T-helper 1 cell (primary cell): ENCODE measurements at regions not wholly inside any gene's neighbourhood (a gene's known extent, or its start where the extent isn't known, plus 50 kb on each side); places are given as distances from the start of the nearest gene placed in this dataset.
"Not testable (repeated sequence)": the region's sequence is repeated elsewhere in the genome, so short reads cannot be mapped to it uniquely, and the experiment has no call there.

Experiments used
- DNase-seq, 5 donors: peaks; one replicate each; pipeline ENCODE4 v3.0.0-alpha.2; 2012 to 2020

DNA sequence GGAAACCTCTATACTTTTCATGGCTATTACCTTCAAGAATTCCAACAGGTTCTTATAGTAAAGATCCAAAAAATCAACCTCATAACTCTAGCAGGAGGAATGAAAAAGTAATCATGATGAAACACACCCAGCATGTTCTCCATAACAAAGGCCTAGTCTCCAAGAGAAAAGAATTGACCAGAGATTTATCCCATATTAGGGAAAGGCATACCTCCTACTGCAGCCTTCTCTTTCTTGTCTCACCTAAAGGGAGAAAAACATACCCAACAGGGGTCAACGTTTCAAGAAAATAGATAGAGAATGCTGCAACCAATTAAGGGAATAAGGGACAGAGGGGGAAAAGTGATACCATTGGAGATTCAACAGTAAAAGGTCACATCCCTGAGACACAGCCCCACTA, 262.5 kb downstream of the FRK start:
- no peak for DNase-seq

DNA sequence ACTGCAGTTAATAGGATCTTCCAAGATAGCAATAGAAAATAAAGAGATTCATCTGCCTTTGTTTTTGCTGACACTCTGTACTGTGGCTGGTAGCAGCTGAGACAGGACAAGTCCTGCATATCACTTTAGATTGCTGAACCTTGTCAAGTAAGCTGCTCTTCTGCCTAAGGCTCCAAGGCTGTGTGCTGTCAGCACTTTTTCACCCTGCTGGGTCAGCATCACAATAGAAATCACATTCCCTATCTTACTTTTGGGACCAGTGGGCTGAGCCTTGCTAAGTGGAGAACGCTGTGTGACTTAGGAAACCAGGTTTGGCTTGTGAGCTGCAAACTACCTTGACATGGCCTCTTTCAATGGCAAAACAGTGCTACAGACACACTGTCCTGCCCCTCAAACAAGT, 263.9 kb downstream of the FRK start:
- no peak for DNase-seq

- DNase-seq: no peak
Measured at GRCh38 chr6:115796061-115796460, 264.6 kb downstream of the FRK start.

DNA sequence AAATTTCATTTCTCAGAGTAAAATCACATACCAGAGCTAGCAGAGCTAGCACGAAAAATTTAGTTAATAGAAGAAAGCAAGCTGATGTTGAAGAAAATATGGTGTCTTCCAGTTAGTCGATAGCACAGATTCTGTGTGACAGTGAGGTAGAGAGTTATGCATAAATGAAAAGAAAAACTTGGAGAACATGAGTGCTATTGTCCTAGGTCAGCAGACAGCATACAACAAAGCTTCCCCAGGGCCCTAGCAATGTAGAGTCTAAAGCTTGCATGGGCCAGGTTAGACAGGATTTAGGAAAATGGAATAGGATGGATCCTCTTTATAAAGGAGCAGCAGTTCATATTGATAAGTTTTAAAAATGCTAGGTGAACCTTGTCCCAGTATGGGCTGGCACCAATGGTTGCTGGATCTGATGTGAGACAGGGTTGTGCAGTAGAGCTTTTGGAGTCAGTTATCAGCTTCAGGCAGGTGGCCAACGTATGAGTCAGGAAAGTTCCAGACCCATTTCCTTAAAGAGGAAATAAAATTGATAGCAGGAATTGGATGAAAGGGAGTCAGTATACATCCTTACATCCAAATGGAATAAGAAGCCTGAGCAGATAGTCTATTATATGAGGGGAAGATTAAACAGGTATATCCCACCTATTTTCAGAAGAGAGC, 277.2 kb downstream of the FRK start:
- no peak for DNase-seq

GRCh38 chr6:115782612-115783011, 278.1 kb downstream of the FRK start:
- no peak for DNase-seq

DNA sequence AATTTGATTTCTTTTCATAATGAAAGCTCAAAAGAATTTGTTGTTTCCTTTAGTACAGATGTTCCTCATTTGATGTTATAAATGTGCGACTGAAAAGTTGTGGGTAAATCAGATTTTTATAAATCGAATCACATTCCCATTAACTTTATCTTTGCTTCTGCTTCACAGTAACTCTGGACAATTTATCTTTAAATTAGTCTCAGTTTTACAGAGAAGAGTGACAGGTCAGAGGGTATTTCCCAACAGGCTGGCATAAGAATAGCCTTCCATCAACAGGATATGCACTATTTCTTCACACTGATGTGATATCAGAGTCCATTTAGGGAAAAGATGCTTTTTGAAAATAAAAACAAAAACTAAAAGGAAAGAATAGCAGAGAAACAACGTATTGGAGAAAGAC, 286.9 kb downstream of the FRK start:
- no peak for DNase-seq

- no peak for DNase-seq
Measured at GRCh38 chr6:115770851-115771250, 289.8 kb downstream of the FRK start.

DNA sequence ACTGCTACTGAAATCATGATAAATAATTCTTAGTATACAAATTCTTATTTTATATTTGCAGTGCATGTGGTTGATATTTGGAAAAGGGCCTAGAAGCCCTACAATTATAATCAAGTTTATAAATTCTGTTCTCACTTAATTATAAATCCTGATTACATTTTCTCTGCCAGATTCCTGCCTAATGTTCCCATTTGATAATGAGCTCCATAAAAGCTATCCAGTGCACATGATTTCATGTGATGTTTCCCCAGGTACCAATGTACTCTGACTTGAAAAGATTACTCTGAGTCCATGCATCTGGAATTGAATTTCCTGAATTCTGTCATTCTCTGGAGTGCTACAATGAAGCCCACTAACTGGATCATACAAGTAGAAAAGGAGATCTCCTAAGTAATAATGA, 292.2 kb downstream of the FRK start:
- no peak for DNase-seq

GRCh38 chr6:115767931-115768330, 292.8 kb downstream of the FRK start:
- DNase-seq: no peak

DNA sequence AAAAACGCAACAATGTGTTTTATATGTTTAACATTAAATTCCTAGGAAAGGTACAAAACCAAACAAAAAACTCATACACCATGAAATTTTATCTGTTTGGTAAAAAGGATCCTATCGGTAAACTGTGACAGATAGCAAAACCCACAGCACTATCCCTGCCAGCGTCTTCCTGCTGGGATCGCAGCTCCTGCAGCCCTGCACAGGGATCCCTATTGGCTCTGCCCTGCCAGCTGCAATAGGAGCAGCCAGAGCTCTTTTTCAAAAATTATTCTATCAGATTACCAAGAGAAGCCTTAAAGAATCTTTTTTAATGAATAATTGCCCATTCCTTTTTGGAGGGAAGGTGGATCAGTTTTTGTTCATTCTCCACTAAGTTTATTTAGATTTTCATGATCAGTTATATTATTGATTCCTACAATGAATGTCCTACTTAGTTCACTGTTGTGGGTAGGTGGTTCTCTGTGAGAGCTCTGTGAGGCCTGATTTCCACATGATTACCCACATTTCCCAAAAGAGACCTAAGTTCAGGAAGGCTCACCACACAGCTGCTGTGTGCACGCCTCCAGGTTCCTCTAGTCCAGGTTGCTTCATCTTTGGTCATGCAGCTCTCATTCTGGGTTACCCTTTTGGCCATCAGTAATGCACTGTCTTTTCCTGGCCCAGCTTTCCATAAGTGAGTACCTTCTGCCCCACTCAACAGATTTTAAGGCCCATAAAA, 293.8 kb downstream of the FRK start:
- no peak for DNase-seq

DNA sequence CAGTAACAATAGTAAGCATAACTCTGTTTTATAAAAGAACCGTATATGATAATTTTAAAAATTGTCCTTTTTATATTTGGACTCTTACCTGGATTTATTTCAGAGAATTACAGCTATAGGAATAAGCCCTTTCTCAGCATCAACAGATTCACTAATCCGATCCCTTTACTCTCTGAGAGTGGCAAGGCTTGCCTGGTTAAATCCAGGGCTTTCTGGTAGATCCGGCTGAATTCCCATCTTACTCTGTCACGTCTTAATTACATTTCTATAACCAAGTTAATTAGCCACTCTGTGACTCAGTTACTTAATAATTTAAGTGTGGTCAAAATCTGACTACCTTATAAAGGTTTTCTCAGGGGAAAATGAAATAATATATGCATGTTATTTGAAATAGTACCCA, 294.7 kb downstream of the FRK start:
- no peak for DNase-seq

DNA sequence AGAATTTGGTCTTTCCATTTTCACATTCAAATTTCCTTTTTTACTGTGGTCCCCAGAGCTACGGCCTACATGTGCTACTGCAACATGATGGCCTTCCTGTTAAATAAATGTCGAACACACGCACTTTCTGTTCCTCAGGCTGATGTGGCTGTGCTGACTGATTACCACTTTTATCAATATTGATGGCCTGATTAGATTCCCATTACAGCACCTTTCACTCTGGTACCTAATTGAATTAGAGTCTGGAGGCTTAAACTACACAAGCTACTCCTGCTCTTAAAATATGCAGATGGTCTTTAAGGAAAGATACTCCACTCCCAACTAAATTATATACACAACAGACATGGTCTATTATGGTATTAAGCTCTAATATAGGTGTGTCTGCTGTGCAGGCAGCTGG, 301.6 kb downstream of the FRK start:
- DNase-seq: no peak

DNA sequence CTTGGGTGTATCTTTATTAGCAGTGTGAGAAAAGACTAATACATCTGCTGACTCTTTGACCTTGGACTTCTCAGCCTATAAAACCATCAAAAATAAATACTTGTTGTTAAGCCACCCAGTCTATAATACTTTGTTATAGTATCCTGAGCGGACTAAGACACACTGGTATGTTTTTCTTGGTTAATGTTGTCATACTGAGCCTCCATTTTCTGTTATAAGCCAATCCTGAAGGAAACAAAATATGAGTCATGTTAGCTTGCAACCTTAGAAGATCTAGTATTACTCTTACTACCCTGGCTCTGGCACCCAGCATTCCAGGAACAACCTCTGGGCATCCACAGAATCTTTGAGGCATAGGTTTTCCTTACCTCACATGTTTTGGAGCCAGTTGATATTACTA, 307.2 kb downstream of the FRK start:
- DNase-seq: no peak

GRCh38 chr6:115750946-115751345, 309.7 kb downstream of the FRK start:
- DNase-seq: no peak

DNA sequence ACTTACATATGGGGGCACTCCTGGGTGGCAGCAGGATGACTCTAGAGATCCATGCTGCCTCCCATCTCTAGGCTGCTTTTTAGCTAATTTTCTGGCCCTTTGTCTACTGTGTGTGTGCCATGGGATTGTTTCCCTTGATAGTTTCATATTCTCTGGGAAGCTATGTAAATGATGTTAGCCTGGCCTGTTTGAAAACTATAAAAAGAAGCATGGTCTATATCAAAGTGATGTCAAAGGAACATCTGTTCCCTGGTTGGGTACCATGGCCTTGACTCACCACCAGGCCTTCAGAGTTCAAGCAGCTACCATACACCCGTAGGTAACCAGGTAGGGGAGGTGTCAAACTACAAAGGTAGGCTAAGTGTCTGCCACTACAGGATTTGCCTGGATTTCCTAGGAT, 310.4 kb downstream of the FRK start:
- DNase-seq: no peak

DNA sequence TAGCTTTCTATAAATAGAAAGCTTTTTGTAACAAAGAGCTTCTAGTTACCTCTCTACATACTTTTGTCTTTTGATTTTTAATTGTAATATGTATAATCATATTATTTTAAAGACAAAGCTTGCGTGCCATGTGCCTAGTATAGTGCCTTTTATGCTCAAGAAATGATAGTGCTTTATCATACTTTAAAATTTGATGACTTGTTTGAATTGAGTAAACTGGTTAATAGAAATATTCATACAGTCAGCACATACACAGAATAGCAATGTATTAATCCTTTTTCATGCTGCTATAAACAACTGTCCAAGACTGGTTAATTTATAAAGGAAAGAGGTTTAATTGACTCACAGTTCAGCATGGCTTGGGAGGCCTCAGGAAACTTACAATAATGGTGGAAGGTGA, 313.0 kb downstream of the FRK start:
- no peak for DNase-seq

GRCh38 chr6:115746583-115746982, 314.1 kb downstream of the FRK start:
- DNase-seq: not testable (repeated sequence)

GRCh38 chr6:115740907-115741306, 319.8 kb downstream of the FRK start:
- DNase-seq: no peak

DNA sequence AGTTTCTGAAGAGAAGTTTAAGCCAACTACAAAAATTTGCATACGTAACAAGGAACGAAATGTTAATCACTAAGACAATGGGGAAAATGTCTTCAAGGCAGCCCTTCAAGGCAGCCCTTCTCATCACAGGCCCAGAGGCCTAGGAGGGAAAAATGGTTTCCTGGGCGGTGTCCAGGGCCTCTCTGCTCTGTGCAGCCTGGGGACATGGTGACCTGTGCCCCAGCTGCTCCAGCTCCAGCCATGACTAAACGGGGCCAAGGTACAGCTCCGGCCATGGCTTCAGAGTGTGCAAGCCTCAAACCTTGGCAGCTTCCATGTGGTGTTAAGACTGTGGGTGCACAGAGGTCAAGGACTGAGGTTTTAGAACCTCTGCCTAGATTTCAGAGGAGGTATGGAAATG, 325.1 kb downstream of the FRK start:
- DNase-seq: no peak

DNA sequence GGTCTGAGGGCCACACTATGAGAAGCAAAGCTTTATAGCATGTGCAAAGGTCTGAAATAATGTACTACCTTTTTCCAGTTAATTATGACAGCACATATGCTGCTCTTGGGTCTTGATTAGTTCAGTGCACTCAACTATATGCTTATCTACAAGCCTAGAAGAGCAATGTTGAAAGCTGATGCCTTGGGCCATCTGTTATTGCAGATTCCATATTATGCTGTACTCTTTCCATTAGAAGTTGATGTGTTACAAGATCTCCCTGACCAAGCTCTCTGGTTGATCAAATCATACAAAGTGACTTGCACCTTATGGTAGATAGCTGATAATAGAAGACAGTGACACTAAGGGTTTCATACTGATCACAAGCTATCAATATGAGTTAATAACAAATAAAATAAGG, 327.3 kb downstream of the FRK start:
- DNase-seq: no peak

- no peak for DNase-seq
Measured at GRCh38 chr6:115729036-115729435, 331.7 kb downstream of the FRK start.

GRCh38 chr6:115728171-115728570, 332.5 kb downstream of the FRK start:
- DNase-seq: no peak

GRCh38 chr6:115721564-115721963, 339.1 kb downstream of the FRK start:
- no peak for DNase-seq

GRCh38 chr6:115720900-115721299, 339.8 kb downstream of the FRK start:
- DNase-seq: no peak

- no peak for DNase-seq
Measured at GRCh38 chr6:115717472-115717871, 343.2 kb downstream of the FRK start.
